ENCODE measurements at regions not wholly inside any gene's neighbourhood (a gene's known extent, or its start where the extent isn't known, plus 50 kb on each side); places are given as distances from the start of the nearest gene placed in this dataset.

DNA sequence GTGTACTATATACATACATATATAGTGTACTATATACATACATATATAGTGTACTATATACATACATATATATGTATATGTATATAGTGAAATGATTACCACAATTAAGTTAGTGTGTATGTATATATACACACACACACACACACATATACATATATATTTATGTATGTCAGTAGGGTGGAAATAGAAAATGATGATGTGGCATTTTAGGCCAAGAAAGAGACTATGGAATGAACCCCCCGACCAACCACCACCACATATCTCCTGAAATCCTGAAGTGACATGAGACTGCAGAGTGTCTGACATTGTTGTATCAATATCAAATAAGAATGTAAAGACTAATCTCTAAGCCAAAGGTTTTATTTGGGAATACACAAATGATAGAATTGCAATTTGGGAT lies 107.6 kb downstream of the RFC3 start:
- Histone ChIP-seq H3K9me3 (ENCODE audit: control insufficient read depth in 2 of 2, low read length in 2 of 2) (no peaks in the 10 kb centered on the region), H3K4me3 (ENCODE audit: low read length in 2 of 2) (no peak overlapping the region), H3K27ac (ENCODE audit: low read depth in 2 of 2, low read length in 2 of 2) (no peak overlapping the region), H3K27me3 (ENCODE audit: control insufficient read depth in 2 of 2, insufficient read depth in 2 of 2, low read length in 2 of 2) (no peaks in the 10 kb centered on the region), H3K9ac (ENCODE audit: low read depth in 1 of 2, low read length in 2 of 2) (no peak overlapping the region), H3K36me3 (ENCODE audit: control insufficient read depth in 2 of 2, insufficient read depth in 2 of 2, low read length in 2 of 2) (no peaks in the 10 kb centered on the region), H3K4me1 (ENCODE audit: control insufficient read depth in 2 of 2, insufficient read depth in 2 of 2, low read length in 2 of 2) (no peaks in the 10 kb centered on the region)

DNA sequence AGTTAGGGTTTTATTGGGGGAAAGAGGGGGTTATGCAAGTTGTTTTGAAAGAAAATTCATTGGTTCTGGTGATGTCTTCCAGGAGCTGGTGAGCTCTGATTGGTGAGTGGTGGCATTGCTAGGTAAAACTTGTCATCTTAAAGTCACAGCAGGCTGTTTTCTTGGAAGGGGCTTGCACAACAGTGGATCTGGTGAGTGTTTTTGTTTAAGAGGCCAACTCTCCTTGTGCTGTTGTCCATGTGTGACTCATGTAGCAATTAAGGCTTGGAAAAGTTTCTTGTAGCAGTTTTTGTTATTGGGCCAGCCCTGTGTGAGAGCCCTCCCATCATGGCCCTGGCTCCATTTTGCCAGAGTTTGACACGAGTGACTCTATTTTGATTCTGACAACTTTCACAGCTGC lies 109.4 kb downstream of the RFC3 start:
- Histone ChIP-seq H3K27me3 (ENCODE audit: control insufficient read depth in 2 of 2, insufficient read depth in 2 of 2, low read length in 2 of 2) (no peaks in the 10 kb centered on the region), H3K27ac (ENCODE audit: low read depth in 2 of 2, low read length in 2 of 2) (no peak overlapping the region), H3K36me3 (ENCODE audit: control insufficient read depth in 2 of 2, insufficient read depth in 2 of 2, low read length in 2 of 2) (no peaks in the 10 kb centered on the region), H3K9ac (ENCODE audit: low read depth in 1 of 2, low read length in 2 of 2) (no peak overlapping the region), H3K4me3 (ENCODE audit: low read length in 2 of 2) (no peak overlapping the region), H3K4me1 (ENCODE audit: control insufficient read depth in 2 of 2, insufficient read depth in 2 of 2, low read length in 2 of 2) (no peaks in the 10 kb centered on the region), H3K9me3 (ENCODE audit: control insufficient read depth in 2 of 2, low read length in 2 of 2) (no peaks in the 10 kb centered on the region)

DNA sequence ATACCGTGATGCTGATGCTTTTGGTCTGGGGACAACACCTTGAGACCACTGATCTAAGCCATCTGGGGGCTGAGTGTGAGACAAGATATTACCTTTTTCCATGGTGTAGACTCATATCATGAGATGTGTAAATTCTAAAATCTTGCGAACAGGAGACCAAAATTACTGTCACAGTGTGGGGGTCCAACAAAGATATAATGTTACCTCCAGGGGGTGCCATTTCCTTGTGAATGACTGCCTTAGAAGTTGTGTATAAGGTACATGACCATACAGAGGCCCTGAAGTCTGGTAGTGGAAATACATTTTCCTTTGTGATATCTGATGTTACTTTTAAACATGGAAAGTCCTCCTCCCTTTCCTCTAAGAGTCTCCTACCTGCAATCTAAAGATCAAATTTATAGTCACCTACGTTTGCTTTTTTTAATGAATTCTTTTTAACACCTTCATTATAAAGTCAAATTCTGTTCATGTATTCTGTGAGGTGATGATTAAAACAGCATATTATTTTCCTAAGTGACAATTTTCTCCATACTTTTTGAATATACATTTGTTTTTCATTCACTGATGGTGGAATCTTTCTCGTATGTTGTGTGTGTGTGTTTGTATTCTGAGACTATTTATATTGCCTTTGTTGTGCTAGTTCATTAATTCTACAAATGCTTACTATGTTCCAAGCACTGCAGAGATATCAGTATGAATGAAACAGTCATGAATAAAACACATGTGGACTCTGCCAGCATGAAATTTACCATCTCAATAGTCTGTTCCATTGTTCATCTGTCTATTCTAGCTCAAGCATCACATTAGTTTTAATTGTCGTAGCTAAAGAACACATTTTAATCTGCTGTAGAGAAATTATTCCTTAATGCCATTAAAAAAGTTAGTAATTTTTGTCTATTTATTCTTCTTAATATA lies 113.7 kb downstream of the RFC3 start:
- H3K4me3 ChIP-seq (ENCODE audit: low read length in 2 of 2), result no peak overlapping the region
- no peak overlapping the region for H3K9ac ChIP-seq (ENCODE audit: low read depth in 1 of 2, low read length in 2 of 2)
- no peaks in the 10 kb centered on the region for H3K27me3 ChIP-seq (ENCODE audit: control insufficient read depth in 2 of 2, insufficient read depth in 2 of 2, low read length in 2 of 2)

DNA sequence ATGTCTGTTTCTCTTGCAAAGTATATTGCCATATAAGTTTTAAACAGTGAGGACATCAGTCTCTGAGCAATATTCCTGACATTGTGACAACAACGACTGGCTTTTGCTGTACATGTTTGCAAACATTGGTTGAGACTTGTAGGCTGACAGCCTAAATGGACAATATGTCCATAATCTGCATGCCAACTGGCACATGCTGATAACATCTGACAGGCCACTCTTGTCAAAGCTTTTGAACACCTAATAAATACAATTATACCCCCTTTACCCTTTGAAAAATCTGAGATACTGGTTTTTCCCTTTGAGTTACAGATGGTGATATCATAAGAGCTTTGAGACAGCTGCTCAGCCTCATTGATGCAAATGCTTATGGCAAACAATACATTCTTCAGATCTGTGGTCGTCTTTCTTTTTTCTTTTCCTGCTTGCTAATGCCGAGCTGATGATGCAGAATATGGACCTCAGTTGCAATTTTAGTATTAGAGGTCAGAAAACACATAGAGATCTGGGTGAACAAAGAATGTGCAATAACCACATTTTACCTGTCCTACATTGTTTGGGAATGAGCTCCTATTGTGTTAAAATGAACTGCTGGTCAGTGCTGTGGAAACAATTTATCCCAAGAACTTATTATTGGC lies 114.9 kb downstream of the RFC3 start:
- Histone ChIP-seq H3K36me3 (ENCODE audit: control insufficient read depth in 2 of 2, insufficient read depth in 2 of 2, low read length in 2 of 2) (no peaks in the 10 kb centered on the region), H3K9me3 (ENCODE audit: control insufficient read depth in 2 of 2, low read length in 2 of 2) (no peaks in the 10 kb centered on the region), H3K27me3 (ENCODE audit: control insufficient read depth in 2 of 2, insufficient read depth in 2 of 2, low read length in 2 of 2) (no peaks in the 10 kb centered on the region), H3K27ac (ENCODE audit: low read depth in 2 of 2, low read length in 2 of 2) (no peak overlapping the region), H3K9ac (ENCODE audit: low read depth in 1 of 2, low read length in 2 of 2) (no peak overlapping the region), H3K4me1 (ENCODE audit: control insufficient read depth in 2 of 2, insufficient read depth in 2 of 2, low read length in 2 of 2) (no peaks in the 10 kb centered on the region), H3K4me3 (ENCODE audit: low read length in 2 of 2) (no peak overlapping the region)

More for the DNA sequence above, 113.7 kb downstream of the RFC3 start:
- no peaks in the 10 kb centered on the region for H3K36me3 ChIP-seq (ENCODE audit: control insufficient read depth in 2 of 2, insufficient read depth in 2 of 2, low read length in 2 of 2)
- no peaks in the 10 kb centered on the region for H3K4me1 ChIP-seq (ENCODE audit: control insufficient read depth in 2 of 2, insufficient read depth in 2 of 2, low read length in 2 of 2)
- H3K9me3 ChIP-seq (ENCODE audit: control insufficient read depth in 2 of 2, low read length in 2 of 2), result no peaks in the 10 kb centered on the region
- no peak overlapping the region for H3K27ac ChIP-seq (ENCODE audit: low read depth in 2 of 2, low read length in 2 of 2)

DNA sequence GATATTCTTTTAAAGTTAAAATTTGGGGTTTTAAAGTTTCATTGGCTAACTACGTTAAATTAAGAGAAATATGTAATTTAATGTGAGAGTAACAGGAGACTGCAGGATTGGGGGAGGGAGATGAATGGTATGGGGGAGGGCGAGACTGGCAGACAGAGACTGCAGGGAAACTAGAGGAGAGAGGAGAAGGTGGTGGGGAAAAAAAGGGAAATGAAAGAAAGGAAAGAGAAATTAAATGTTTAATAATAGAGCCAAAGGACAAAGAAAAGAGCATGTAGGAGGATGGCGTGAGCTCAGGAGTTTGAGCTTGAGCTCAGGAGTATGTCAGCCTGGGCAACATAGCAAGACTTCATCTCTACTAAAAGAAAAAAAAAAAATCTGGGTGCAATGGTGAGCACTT lies 115.9 kb downstream of the RFC3 start:
- no peaks in the 10 kb centered on the region for H3K36me3 ChIP-seq (ENCODE audit: control insufficient read depth in 2 of 2, insufficient read depth in 2 of 2, low read length in 2 of 2)
- no peaks in the 10 kb centered on the region for H3K27me3 ChIP-seq (ENCODE audit: control insufficient read depth in 2 of 2, insufficient read depth in 2 of 2, low read length in 2 of 2)

DNA sequence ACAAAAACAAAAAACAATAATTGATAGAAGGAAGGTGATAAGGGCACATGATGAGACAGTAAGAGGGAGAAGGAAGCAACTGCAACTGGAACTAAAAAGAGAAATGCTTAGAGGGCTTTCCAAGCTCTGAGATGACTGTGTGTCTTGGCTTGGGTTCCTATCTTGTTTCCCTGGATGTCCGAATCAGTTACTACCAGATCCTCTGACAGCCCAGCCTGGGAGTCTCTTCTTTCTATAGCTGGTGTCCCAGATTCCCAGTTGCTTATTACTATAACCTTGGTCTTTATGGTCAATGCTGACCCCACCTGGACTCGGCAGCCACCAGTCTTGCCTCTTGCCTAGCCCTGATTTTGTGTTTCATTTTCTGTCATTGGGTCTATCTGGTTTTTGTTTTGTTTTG lies 116.4 kb downstream of the RFC3 start:
- Histone ChIP-seq H3K27me3 (ENCODE audit: control insufficient read depth in 2 of 2, insufficient read depth in 2 of 2, low read length in 2 of 2) (no peaks in the 10 kb centered on the region), H3K9ac (ENCODE audit: low read depth in 1 of 2, low read length in 2 of 2) (no peak overlapping the region)

More for the DNA sequence above, 115.9 kb downstream of the RFC3 start:
- no peak overlapping the region for H3K27ac ChIP-seq (ENCODE audit: low read depth in 2 of 2, low read length in 2 of 2)
- no peaks in the 10 kb centered on the region for H3K4me1 ChIP-seq (ENCODE audit: control insufficient read depth in 2 of 2, insufficient read depth in 2 of 2, low read length in 2 of 2)
- no peak overlapping the region for H3K4me3 ChIP-seq (ENCODE audit: low read length in 2 of 2)
- no peaks in the 10 kb centered on the region for H3K9me3 ChIP-seq (ENCODE audit: control insufficient read depth in 2 of 2, low read length in 2 of 2)
- no peak overlapping the region for H3K9ac ChIP-seq (ENCODE audit: low read depth in 1 of 2, low read length in 2 of 2)

DNA sequence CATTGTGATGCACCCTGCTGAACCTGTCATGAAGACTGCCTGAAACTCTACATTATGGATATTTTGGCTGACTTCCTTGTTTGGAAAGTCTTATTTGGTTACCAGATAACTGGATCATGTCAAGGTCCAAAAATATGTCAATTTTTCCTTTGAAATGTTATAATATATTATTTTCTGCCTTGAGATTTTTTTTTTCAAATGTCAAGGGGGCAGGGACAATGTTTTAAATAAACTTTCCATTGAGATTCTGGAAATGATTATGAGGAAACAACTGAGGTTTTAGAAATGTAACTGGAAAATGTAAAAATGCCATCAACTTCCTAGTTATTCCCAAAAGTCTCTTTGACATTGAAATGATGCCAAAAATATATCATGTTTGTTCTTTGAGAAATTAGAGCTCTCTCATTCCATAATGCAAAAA lies 117.0 kb downstream of the RFC3 start:
- no peaks in the 10 kb centered on the region for H3K27me3 ChIP-seq (ENCODE audit: control insufficient read depth in 2 of 2, insufficient read depth in 2 of 2, low read length in 2 of 2)
- no peak overlapping the region for H3K4me3 ChIP-seq (ENCODE audit: low read length in 2 of 2)
- H3K27ac ChIP-seq (ENCODE audit: low read depth in 2 of 2, low read length in 2 of 2), result no peak overlapping the region
- H3K9me3 ChIP-seq (ENCODE audit: control insufficient read depth in 2 of 2, low read length in 2 of 2), result no peaks in the 10 kb centered on the region
- H3K9ac ChIP-seq (ENCODE audit: low read depth in 1 of 2, low read length in 2 of 2), result no peak overlapping the region
- H3K36me3 ChIP-seq (ENCODE audit: control insufficient read depth in 2 of 2, insufficient read depth in 2 of 2, low read length in 2 of 2), result no peaks in the 10 kb centered on the region
- H3K4me1 ChIP-seq (ENCODE audit: control insufficient read depth in 2 of 2, insufficient read depth in 2 of 2, low read length in 2 of 2), result no peaks in the 10 kb centered on the region

More for the DNA sequence above, 116.4 kb downstream of the RFC3 start:
- no peaks in the 10 kb centered on the region for H3K4me1 ChIP-seq (ENCODE audit: control insufficient read depth in 2 of 2, insufficient read depth in 2 of 2, low read length in 2 of 2)
- H3K4me3 ChIP-seq (ENCODE audit: low read length in 2 of 2), result no peak overlapping the region
- no peak overlapping the region for H3K27ac ChIP-seq (ENCODE audit: low read depth in 2 of 2, low read length in 2 of 2)
- no peaks in the 10 kb centered on the region for H3K9me3 ChIP-seq (ENCODE audit: control insufficient read depth in 2 of 2, low read length in 2 of 2)
- H3K36me3 ChIP-seq (ENCODE audit: control insufficient read depth in 2 of 2, insufficient read depth in 2 of 2, low read length in 2 of 2), result no peaks in the 10 kb centered on the region

DNA sequence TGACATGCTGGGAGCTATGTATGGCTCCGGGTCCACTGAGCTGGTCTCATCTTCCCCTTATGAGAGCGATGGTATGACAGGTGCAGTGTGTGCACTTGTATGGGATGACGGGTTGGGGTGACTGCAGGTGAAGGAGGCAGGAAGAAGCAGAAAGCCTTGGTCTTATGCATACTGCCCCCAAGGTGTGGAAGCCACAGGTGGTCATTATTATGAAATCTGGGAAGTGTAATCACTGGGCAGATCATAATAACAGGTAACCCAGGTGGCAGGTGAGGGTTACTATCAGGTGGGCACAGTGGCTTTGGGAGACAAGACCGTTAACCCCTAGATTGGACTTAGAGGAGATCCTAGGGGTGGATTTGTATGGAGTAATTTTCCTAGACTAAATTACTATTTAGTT lies 118.0 kb downstream of the RFC3 start:
- Histone ChIP-seq H3K27me3 (ENCODE audit: control insufficient read depth in 2 of 2, insufficient read depth in 2 of 2, low read length in 2 of 2) (no peaks in the 10 kb centered on the region), H3K36me3 (ENCODE audit: control insufficient read depth in 2 of 2, insufficient read depth in 2 of 2, low read length in 2 of 2) (no peaks in the 10 kb centered on the region), H3K27ac (ENCODE audit: low read depth in 2 of 2, low read length in 2 of 2) (no peak overlapping the region), H3K4me1 (ENCODE audit: control insufficient read depth in 2 of 2, insufficient read depth in 2 of 2, low read length in 2 of 2) (no peaks in the 10 kb centered on the region), H3K9ac (ENCODE audit: low read depth in 1 of 2, low read length in 2 of 2) (no peak overlapping the region), H3K4me3 (ENCODE audit: low read length in 2 of 2) (no peak overlapping the region), H3K9me3 (ENCODE audit: control insufficient read depth in 2 of 2, low read length in 2 of 2) (no peaks in the 10 kb centered on the region)

DNA sequence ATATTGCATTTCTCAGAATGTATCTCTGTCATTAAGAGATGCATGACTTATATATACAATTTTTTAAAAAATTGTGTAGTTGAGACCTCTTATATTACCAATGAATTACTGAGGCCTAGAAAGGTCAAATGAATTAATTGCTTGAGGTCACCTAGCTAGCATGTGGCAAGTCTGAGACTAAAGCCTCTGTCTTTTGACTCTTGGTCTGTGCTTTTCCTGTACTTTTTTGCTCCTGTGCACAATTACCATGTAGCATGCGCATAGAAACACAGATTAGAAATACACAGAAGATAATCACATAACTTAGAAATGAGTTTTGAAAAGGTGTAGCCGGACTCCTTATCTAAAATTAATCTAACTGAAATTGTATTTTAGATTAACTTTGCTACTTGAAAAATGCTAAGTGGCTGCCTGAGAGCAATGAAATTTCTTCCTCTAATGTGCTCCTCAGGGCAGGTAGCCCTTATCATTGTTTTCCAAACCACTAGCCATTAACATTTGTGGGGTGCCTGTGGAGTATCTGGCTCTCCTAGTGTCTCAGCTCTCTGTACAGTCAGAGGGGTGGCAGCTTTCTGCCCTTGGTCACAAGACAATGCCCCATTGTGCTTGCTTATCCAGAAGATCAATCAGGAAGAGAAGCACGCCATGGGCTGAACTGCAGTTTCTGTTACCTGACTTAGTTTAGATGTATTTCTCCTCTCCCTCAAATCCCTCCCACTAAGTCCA lies 119.6 kb downstream of the RFC3 start:
- Histone ChIP-seq H3K4me3 (ENCODE audit: low read length in 2 of 2) (no peak overlapping the region), H3K36me3 (ENCODE audit: control insufficient read depth in 2 of 2, insufficient read depth in 2 of 2, low read length in 2 of 2) (no peaks in the 10 kb centered on the region), H3K27me3 (ENCODE audit: control insufficient read depth in 2 of 2, insufficient read depth in 2 of 2, low read length in 2 of 2) (no peaks in the 10 kb centered on the region), H3K9ac (ENCODE audit: low read depth in 1 of 2, low read length in 2 of 2) (no peak overlapping the region), H3K9me3 (ENCODE audit: control insufficient read depth in 2 of 2, low read length in 2 of 2) (no peaks in the 10 kb centered on the region), H3K27ac (ENCODE audit: low read depth in 2 of 2, low read length in 2 of 2) (no peak overlapping the region), H3K4me1 (ENCODE audit: control insufficient read depth in 2 of 2, insufficient read depth in 2 of 2, low read length in 2 of 2) (no peaks in the 10 kb centered on the region)

DNA sequence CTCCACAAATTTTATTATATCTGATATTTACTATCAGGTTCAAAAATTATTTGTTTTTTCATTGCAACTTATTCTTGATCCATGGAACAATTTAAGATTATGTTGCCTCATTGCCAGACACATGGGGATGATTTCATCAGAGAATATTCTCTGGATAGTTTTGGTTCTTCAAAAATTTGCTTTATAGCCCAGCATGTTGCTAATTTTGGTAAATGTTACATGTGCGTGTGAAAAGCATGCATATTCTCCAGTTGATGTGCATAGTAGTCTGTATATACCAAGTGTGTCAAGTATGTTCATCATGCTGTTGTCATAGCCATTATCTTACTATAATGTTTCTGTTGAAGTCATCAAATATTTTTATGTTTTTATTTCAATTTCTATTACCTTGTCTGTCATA lies 122.3 kb downstream of the RFC3 start:
- H3K27ac ChIP-seq (ENCODE audit: low read depth in 2 of 2, low read length in 2 of 2), result no peak overlapping the region
- no peaks in the 10 kb centered on the region for H3K4me1 ChIP-seq (ENCODE audit: control insufficient read depth in 2 of 2, insufficient read depth in 2 of 2, low read length in 2 of 2)
- H3K36me3 ChIP-seq (ENCODE audit: control insufficient read depth in 2 of 2, insufficient read depth in 2 of 2, low read length in 2 of 2), result no peaks in the 10 kb centered on the region
- no peak overlapping the region for H3K9ac ChIP-seq (ENCODE audit: low read depth in 1 of 2, low read length in 2 of 2)
- no peaks in the 10 kb centered on the region for H3K27me3 ChIP-seq (ENCODE audit: control insufficient read depth in 2 of 2, insufficient read depth in 2 of 2, low read length in 2 of 2)
- no peak overlapping the region for H3K4me3 ChIP-seq (ENCODE audit: low read length in 2 of 2)
- H3K9me3 ChIP-seq (ENCODE audit: control insufficient read depth in 2 of 2, low read length in 2 of 2), result no peaks in the 10 kb centered on the region

All from mucosa of rectum (tissue), 2 donors.